ENCODE measurements at regions not wholly inside any gene's neighbourhood (a gene's known extent, or its start where the extent isn't known, plus 50 kb on each side); places are given as distances from the start of the nearest gene placed in this dataset.
"Not testable (repeated sequence)": the region's sequence is repeated elsewhere in the genome, so short reads cannot be mapped to it uniquely, and the experiment has no call there.

DNA sequence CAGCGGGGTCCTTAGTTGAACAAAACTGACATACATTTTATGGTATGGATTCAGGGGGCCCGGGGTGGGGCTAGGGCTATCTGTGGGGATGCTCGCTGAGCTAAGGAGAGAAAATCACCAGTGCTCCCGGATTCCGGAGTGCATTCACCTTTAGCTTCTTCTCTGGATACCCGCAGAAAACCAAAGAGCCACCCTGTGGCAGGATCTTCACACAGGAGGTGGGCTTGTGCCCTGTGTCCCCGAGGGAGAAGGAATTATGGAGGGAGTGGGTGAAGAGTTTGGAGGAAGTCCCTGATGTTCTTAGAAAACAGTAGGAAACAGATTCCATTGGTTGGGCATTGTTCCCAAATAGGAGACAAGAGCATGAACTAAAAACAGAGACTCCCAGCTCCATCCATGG lies 385.2 kb upstream of the DEFB115 start:
- H2AK5ac ChIP-seq (ENCODE audit: low read depth, low read length); H4K20me1 ChIP-seq (replicated peaks in 1 of 2; ENCODE audit: control insufficient read depth in 1 of 2, insufficient read depth in 2 of 2, low read length in 2 of 2); POLR2A ChIA-PET (ENCODE audit: partially characterized antibody); H2BK15ac ChIP-seq (ENCODE audit: low read length); H3K23ac ChIP-seq (ENCODE audit: insufficient read length); H3K79me2 ChIP-seq (ENCODE audit: control insufficient read depth in 1 of 2, insufficient read depth in 2 of 2, low read length in 2 of 2); H2AFZ ChIP-seq (ENCODE audit: low read length); H4K91ac ChIP-seq (replicated peaks; ENCODE audit: insufficient read length, low read length); H3K36me3 ChIP-seq (ENCODE audit: control insufficient read depth in 2 of 4, insufficient read depth in 4 of 4, low read length in 3 of 4); H3K23me2 ChIP-seq (ENCODE audit: low read depth, low read length); H3K4ac ChIP-seq (replicated peaks; ENCODE audit: insufficient read length, low read depth, low read length); H2BK12ac ChIP-seq (ENCODE audit: low read depth, low read length); DNase-seq (ENCODE audit: low read depth in 1 of 2, low spot score in 2 of 2); H4K8ac ChIP-seq (ENCODE audit: extremely low read depth, insufficient read depth, low read length); H3K9ac ChIP-seq (replicated peaks in 1 of 4; ENCODE audit: extremely low read depth in 1 of 4, low read depth in 3 of 4, low read length in 3 of 4); H3K18ac ChIP-seq (ENCODE audit: extremely low read depth, low read length); H2BK20ac ChIP-seq (ENCODE audit: low read length); H3K4me3 ChIP-seq (ENCODE audit: extremely low read depth in 1 of 4, insufficient read depth in 2 of 4, low read depth in 3 of 4, low read length in 4 of 4); H3K56ac ChIP-seq (replicated peaks; ENCODE audit: insufficient read length, low read depth, low read length); H3K79me1 ChIP-seq (ENCODE audit: low read depth, low read length); H2BK5ac ChIP-seq (ENCODE audit: low read depth, low read length); CTCF ChIA-PET (ENCODE audit: partially characterized antibody); H3K4me1 ChIP-seq (replicated peaks in 1 of 4; ENCODE audit: control insufficient read depth in 3 of 4, insufficient read depth in 4 of 4, low read length in 3 of 4); H3K27ac ChIP-seq (ENCODE audit: low read depth, low read length); H3K14ac ChIP-seq (ENCODE audit: insufficient read length); H4K5ac ChIP-seq (ENCODE audit: insufficient read length, low read depth, low read length); H3K4me2 ChIP-seq (ENCODE audit: insufficient read depth in 1 of 2, low read depth in 2 of 2, low read length in 2 of 2); H2BK120ac ChIP-seq (replicated peaks; ENCODE audit: low read depth, low read length); FAIRE-seq; H3K27me3 ChIP-seq (replicated peaks in 1 of 4; ENCODE audit: control insufficient read depth in 3 of 4, extremely low read depth in 1 of 4, insufficient read depth in 3 of 4, low read length in 3 of 4): not testable (repeated sequence)
- H3K9me3 ChIP-seq (ENCODE audit: insufficient read depth in 2 of 2, low read depth in 1 of 2, low read length in 1 of 2) = peaks cover 34 to 67% of the 10 kb centered on the region in 2 experiments
- WGBS, 2 experiments (ENCODE audit: extremely low coverage in 1 of 2, insufficient coverage in 1 of 2, insufficient read length in 1 of 2, insufficient replicate concordance in 2 of 2, low coverage in 1 of 2, low lambda C conversion rate in 2 of 2, missing lambda C conversion rate in 1 of 2) = 58% methylated on average over 7 of the region's 7 CpGs; no CpG with 5 or more reads in 1 of the 2 experiments

DNA sequence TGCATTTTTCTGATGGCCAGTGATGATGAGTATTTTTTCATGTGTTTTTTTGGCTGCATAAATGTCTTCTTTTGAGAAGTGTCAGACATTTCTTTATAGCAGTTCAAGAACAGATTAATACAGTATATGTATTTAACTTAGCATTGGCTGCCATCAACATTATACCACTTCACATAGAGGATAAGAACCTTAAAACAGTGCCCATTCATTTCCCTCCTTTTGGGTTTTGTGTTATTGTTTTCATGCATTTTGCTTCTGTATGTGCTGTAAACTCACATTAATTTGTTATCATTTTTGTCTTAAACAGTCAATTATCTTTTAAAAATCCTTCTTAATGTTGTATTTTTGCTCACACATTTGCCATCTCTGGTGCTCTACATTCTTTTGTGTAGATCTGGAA lies 381.6 kb upstream of the DEFB115 start:
- H2BK5ac ChIP-seq (ENCODE audit: low read depth, low read length); H3K23me2 ChIP-seq (ENCODE audit: low read depth, low read length); H3K4me1 ChIP-seq (replicated peaks in 1 of 4; ENCODE audit: control insufficient read depth in 3 of 4, insufficient read depth in 4 of 4, low read length in 3 of 4); H3K4ac ChIP-seq (replicated peaks; ENCODE audit: insufficient read length, low read depth, low read length); FAIRE-seq; H2BK12ac ChIP-seq (ENCODE audit: low read depth, low read length); H2BK120ac ChIP-seq (replicated peaks; ENCODE audit: low read depth, low read length); H3K18ac ChIP-seq (ENCODE audit: extremely low read depth, low read length); H3K9ac ChIP-seq (replicated peaks in 1 of 4; ENCODE audit: extremely low read depth in 1 of 4, low read depth in 3 of 4, low read length in 3 of 4); H3K23ac ChIP-seq (ENCODE audit: insufficient read length); H4K5ac ChIP-seq (ENCODE audit: insufficient read length, low read depth, low read length); H2BK20ac ChIP-seq (ENCODE audit: low read length); CTCF ChIA-PET (ENCODE audit: partially characterized antibody); H3K79me2 ChIP-seq (ENCODE audit: control insufficient read depth in 1 of 2, insufficient read depth in 2 of 2, low read length in 2 of 2); H3K27me3 ChIP-seq (replicated peaks in 1 of 4; ENCODE audit: control insufficient read depth in 3 of 4, extremely low read depth in 1 of 4, insufficient read depth in 3 of 4, low read length in 3 of 4); H3K14ac ChIP-seq (ENCODE audit: insufficient read length); H4K8ac ChIP-seq (ENCODE audit: extremely low read depth, insufficient read depth, low read length); POLR2A ChIA-PET (ENCODE audit: partially characterized antibody); H3K56ac ChIP-seq (replicated peaks; ENCODE audit: insufficient read length, low read depth, low read length); H2AFZ ChIP-seq (ENCODE audit: low read length); H3K4me2 ChIP-seq (ENCODE audit: insufficient read depth in 1 of 2, low read depth in 2 of 2, low read length in 2 of 2); H3K4me3 ChIP-seq (ENCODE audit: extremely low read depth in 1 of 4, insufficient read depth in 2 of 4, low read depth in 3 of 4, low read length in 4 of 4); H2BK15ac ChIP-seq (ENCODE audit: low read length); H2AK5ac ChIP-seq (ENCODE audit: low read depth, low read length); H4K20me1 ChIP-seq (replicated peaks in 1 of 2; ENCODE audit: control insufficient read depth in 1 of 2, insufficient read depth in 2 of 2, low read length in 2 of 2); H3K27ac ChIP-seq (ENCODE audit: low read depth, low read length); H3K79me1 ChIP-seq (ENCODE audit: low read depth, low read length); H3K36me3 ChIP-seq (ENCODE audit: control insufficient read depth in 2 of 4, insufficient read depth in 4 of 4, low read length in 3 of 4); DNase-seq (ENCODE audit: low read depth in 1 of 2, low spot score in 2 of 2); H4K91ac ChIP-seq (replicated peaks; ENCODE audit: insufficient read length, low read length): not testable (repeated sequence)
- peaks cover 31 to 48% of the 10 kb centered on the region in 2 experiments for H3K9me3 ChIP-seq (ENCODE audit: insufficient read depth in 2 of 2, low read depth in 1 of 2, low read length in 1 of 2)

Data from H1 (cell line).